ENCODE measurements at regions not wholly inside any gene's neighbourhood (a gene's known extent, or its start where the extent isn't known, plus 50 kb on each side); places are given as distances from the start of the nearest gene placed in this dataset.
"Not testable (repeated sequence)": the region's sequence is repeated elsewhere in the genome, so short reads cannot be mapped to it uniquely, and the experiment has no call there.

- in situ Hi-C loops (cut with MboI; ENCODE audit: low sequenced_read_pairs); H2AK5ac ChIP-seq (ENCODE audit: low read depth, low read length); H3K79me1 ChIP-seq (ENCODE audit: low read depth in 1 of 2, low read length in 2 of 2); H2BK15ac ChIP-seq (ENCODE audit: low read depth, low read length); H3K4me1 ChIP-seq (ENCODE audit: control insufficient read depth, insufficient read depth, low read length); ATAC-seq (ENCODE audit: low read depth); H3K4me3 ChIP-seq (ENCODE audit: insufficient read depth, low read depth, low read length); CTCF ChIA-PET; DNase-seq; H4K91ac ChIP-seq (ENCODE audit: insufficient read depth, low read depth, low read length); H3K36me3 ChIP-seq (ENCODE audit: control insufficient read depth, insufficient read depth, low read length); H4K5ac ChIP-seq (ENCODE audit: low read depth, low read length); intact Hi-C loops (cut with micrococcal nuclease); H3K27ac ChIP-seq (ENCODE audit: insufficient read depth, low read length); H3K23ac ChIP-seq (ENCODE audit: low read depth, low read length); POLR2A ChIA-PET (ENCODE audit: unreplicated experiment); H3K27me3 ChIP-seq (ENCODE audit: control insufficient read depth, insufficient read depth, low read length); H4K20me1 ChIP-seq (ENCODE audit: insufficient read depth, low read length); H2BK120ac ChIP-seq (ENCODE audit: low read depth, low read length); dilution Hi-C loops (cut with HindIII; ENCODE audit: low sequenced_read_pairs, unreplicated experiment); H3K18ac ChIP-seq (ENCODE audit: low read depth, low read length); H3K9ac ChIP-seq (ENCODE audit: low read depth, low read length); H3K4me2 ChIP-seq (ENCODE audit: low read depth, low read length); H3K56ac ChIP-seq (ENCODE audit: extremely low read depth, insufficient read depth, low read length); H3K14ac ChIP-seq (replicated peaks; ENCODE audit: low read depth, low read length); BruUV-seq (replicated peaks); H2AK9ac ChIP-seq (replicated peaks; ENCODE audit: low read depth, low read length, poor library complexity); H2BK20ac ChIP-seq (ENCODE audit: low read depth, low read length); H3K9me3 ChIP-seq (ENCODE audit: control insufficient read depth, insufficient read depth, low read length); H3K4ac ChIP-seq (ENCODE audit: low read depth, low read length); H4K8ac ChIP-seq (ENCODE audit: low read depth in 2 of 2, low read length in 2 of 2); H2AFZ ChIP-seq (replicated peaks; ENCODE audit: low read length, poor library complexity); H2BK5ac ChIP-seq (ENCODE audit: low read depth, low read length, poor library complexity, severe bottlenecking); H3K9me1 ChIP-seq (ENCODE audit: insufficient read depth, low read length): not testable (repeated sequence)
- no CpG with 5 or more reads among the region's 14 CpGs for WGBS, 2 experiments (ENCODE audit: extremely low coverage in 2 of 2, insufficient read length in 1 of 2)
These were observed 1556.9 kb downstream of the RPIA start for GRCh38 chr2:90248400-90248799.

- dilution Hi-C loops (cut with HindIII; ENCODE audit: low sequenced_read_pairs, unreplicated experiment); H3K36me3 ChIP-seq (ENCODE audit: control insufficient read depth, insufficient read depth, low read length); H3K27ac ChIP-seq (ENCODE audit: insufficient read depth, low read length); H3K14ac ChIP-seq (replicated peaks; ENCODE audit: low read depth, low read length); H2AK5ac ChIP-seq (ENCODE audit: low read depth, low read length); H3K56ac ChIP-seq (ENCODE audit: extremely low read depth, insufficient read depth, low read length); H3K4me2 ChIP-seq (ENCODE audit: low read depth, low read length); H4K5ac ChIP-seq (ENCODE audit: low read depth, low read length); H3K27me3 ChIP-seq (ENCODE audit: control insufficient read depth, insufficient read depth, low read length); H2AFZ ChIP-seq (replicated peaks; ENCODE audit: low read length, poor library complexity); H3K79me1 ChIP-seq (ENCODE audit: low read depth in 1 of 2, low read length in 2 of 2); H3K23ac ChIP-seq (ENCODE audit: low read depth, low read length); H2BK5ac ChIP-seq (ENCODE audit: low read depth, low read length, poor library complexity, severe bottlenecking); DNase-seq; H3K9me1 ChIP-seq (ENCODE audit: insufficient read depth, low read length); ATAC-seq (ENCODE audit: low read depth); CTCF ChIA-PET; H3K9me3 ChIP-seq (ENCODE audit: control insufficient read depth, insufficient read depth, low read length); BruUV-seq (replicated peaks); H4K8ac ChIP-seq (ENCODE audit: low read depth in 2 of 2, low read length in 2 of 2); H3K4me1 ChIP-seq (ENCODE audit: control insufficient read depth, insufficient read depth, low read length); H3K4me3 ChIP-seq (ENCODE audit: insufficient read depth, low read depth, low read length); POLR2A ChIA-PET (ENCODE audit: unreplicated experiment); intact Hi-C loops (cut with micrococcal nuclease); H3K4ac ChIP-seq (ENCODE audit: low read depth, low read length); H2AK9ac ChIP-seq (replicated peaks; ENCODE audit: low read depth, low read length, poor library complexity); in situ Hi-C loops (cut with MboI; ENCODE audit: low sequenced_read_pairs); H4K20me1 ChIP-seq (ENCODE audit: insufficient read depth, low read length); H3K9ac ChIP-seq (ENCODE audit: low read depth, low read length); H2BK20ac ChIP-seq (ENCODE audit: low read depth, low read length); H4K91ac ChIP-seq (ENCODE audit: insufficient read depth, low read depth, low read length); H2BK120ac ChIP-seq (ENCODE audit: low read depth, low read length); H2BK15ac ChIP-seq (ENCODE audit: low read depth, low read length); H3K18ac ChIP-seq (ENCODE audit: low read depth, low read length): not testable (repeated sequence)
- no CpG with 5 or more reads among the region's 8 CpGs for WGBS, 2 experiments (ENCODE audit: extremely low coverage in 2 of 2, insufficient read length in 1 of 2)
These were observed 1558.9 kb downstream of the RPIA start for GRCh38 chr2:90250350-90250749.
